GM06990 (cell line): ENCODE measurements at regions not wholly inside any gene's neighbourhood (a gene's known extent, or its start where the extent isn't known, plus 50 kb on each side); places are given as distances from the start of the nearest gene placed in this dataset.

Source experiments
- DNase-seq: peaks from one replicate; pipeline ENCODE4 v3.0.0-alpha.2; 2011; ENCODE audit not compliant: insufficient read length; ENCODE audit errors: extremely low read depth
- H3K27me3 ChIP-seq: replicated peaks from 2 replicates; pipeline ENCODE4 v1.6.0; 2011; ENCODE audit warnings: low read length; ENCODE audit not compliant: control insufficient read depth, insufficient read depth
- H3K36me3 ChIP-seq: 2 replicates; pipeline ENCODE4 v1.5.1; 2011; ENCODE audit warnings: low read length; ENCODE audit not compliant: control insufficient read depth, insufficient read depth
- H3K4me3 ChIP-seq: replicated peaks from 2 replicates; pipeline ENCODE4 v1.5.1; 2011; ENCODE audit warnings: low read depth, mild to moderate bottlenecking, control low read depth, low read length
- TF ChIP-seq, protein P1 (sequence below): IDR thresholded peaks from 2 replicates; pipeline ENCODE4 v1.5.1; 2011; ENCODE audit warnings: low read length, control low read depth, mild to moderate bottlenecking, inconsistent platforms; ENCODE audit not compliant: insufficient read depth, poor library complexity, severe bottlenecking

DNA sequence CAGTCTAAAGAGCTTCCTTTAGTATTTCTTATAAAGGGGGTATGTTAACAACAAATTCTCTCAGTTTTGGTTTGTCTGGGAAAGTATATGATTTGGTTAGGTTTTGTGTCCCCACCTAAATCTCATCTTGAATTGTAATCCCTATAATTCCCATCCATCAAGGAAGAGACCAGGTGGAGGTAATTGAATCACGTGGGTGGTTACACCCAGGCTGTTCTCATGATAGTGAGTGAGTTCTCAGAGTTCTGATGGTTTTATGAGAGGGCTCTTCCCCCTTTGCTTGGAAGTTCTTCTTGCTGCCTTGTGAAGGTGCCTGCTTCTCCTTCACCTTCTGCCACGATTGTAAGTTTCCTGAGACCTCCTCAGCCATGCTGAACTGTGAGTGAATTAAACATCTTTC is 109.1 kb downstream of the MACIR start:
- Histone ChIP-seq H3K4me3 (no peak overlapping the region), H3K36me3 (no peaks in the 10 kb centered on the region), H3K27me3 (no peaks in the 10 kb centered on the region)
- DNase-seq: no peak
- TF ChIP-seq, protein P1, sequence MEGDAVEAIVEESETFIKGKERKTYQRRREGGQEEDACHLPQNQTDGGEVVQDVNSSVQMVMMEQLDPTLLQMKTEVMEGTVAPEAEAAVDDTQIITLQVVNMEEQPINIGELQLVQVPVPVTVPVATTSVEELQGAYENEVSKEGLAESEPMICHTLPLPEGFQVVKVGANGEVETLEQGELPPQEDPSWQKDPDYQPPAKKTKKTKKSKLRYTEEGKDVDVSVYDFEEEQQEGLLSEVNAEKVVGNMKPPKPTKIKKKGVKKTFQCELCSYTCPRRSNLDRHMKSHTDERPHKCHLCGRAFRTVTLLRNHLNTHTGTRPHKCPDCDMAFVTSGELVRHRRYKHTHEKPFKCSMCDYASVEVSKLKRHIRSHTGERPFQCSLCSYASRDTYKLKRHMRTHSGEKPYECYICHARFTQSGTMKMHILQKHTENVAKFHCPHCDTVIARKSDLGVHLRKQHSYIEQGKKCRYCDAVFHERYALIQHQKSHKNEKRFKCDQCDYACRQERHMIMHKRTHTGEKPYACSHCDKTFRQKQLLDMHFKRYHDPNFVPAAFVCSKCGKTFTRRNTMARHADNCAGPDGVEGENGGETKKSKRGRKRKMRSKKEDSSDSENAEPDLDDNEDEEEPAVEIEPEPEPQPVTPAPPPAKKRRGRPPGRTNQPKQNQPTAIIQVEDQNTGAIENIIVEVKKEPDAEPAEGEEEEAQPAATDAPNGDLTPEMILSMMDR: no peak

DNA sequence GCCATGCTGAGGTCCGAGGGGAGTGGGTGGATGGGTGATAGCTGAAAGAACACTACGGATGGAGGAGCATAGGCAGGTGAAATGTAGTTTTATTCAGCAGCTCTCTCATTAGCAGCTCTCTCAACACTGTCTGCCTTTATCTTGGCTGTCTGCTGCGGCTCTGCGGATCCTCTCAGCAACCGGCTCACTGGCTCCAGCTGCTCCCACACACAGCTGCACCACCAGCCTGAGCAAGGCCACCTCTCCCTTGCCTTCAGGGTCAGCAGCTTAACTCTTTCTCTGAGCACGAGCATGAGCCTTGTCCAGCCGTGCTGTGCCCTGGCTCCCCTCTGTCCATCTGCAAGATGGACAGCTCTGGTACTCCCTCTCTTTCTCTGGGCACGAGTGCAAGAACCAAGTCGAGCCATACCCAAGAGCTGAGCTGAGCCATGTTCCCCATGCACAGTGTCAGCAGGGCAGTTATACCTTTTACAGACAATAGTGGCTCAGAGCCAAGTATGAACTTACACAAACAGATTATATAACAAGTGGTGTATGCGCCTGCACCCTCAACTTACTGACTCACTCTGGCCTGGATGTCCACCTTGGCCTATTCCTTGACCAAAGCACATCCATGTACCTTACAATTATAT is 108.5 kb downstream of the MACIR start:
- TF ChIP-seq, protein P1: no peak
- Histone ChIP-seq H3K36me3 (no peaks in the 10 kb centered on the region), H3K27me3 (no peaks in the 10 kb centered on the region), H3K4me3 (no peak overlapping the region)
- DNase-seq: no peak

DNA sequence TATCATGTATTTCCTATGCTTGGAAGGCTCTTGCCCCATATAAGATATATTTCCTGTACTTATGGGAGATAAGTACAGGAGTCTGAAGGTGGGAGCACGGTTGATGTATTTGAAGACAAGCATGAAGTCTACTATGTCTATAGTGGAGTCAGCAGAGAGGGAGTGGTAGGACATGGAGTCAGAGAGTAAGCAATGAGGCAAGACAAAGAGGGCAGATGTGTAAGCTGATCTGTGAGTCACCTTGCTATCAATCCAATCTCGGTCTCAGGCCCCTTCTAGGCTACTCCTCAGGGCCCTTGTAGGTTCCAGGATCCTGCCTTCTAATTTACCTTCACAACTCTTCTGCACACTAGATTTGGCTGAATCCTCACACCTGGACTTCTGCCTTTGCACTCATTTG is 105.5 kb downstream of the MACIR start:
- Histone ChIP-seq H3K27me3 (no peaks in the 10 kb centered on the region), H3K36me3 (no peaks in the 10 kb centered on the region), H3K4me3 (no peak overlapping the region)
- no peak for DNase-seq
- TF ChIP-seq, protein P1: no peak

DNA sequence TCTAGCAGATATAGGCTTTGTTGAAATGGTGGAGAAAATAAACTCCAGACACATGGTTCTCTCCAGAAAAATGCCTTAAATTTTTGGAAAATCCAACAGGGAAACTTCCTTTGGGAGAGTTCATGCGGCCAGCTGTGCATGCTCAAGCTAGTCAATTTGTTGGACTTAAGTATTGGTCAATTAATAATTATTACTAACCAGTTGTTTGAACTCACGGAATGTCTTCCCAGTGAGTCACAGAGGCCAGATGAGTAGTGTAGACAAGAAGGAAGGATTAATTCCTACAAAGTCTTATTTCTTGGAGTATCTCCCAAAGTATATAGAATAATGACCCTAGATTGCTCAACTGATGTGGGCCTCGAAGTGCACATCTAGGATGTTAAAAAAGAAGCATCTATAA is 103.6 kb downstream of the MACIR start:
- Histone ChIP-seq H3K27me3 (no peaks in the 10 kb centered on the region), H3K4me3 (no peak overlapping the region), H3K36me3 (no peaks in the 10 kb centered on the region)
- DNase-seq: no peak
- TF ChIP-seq, protein P1: no peak

DNA sequence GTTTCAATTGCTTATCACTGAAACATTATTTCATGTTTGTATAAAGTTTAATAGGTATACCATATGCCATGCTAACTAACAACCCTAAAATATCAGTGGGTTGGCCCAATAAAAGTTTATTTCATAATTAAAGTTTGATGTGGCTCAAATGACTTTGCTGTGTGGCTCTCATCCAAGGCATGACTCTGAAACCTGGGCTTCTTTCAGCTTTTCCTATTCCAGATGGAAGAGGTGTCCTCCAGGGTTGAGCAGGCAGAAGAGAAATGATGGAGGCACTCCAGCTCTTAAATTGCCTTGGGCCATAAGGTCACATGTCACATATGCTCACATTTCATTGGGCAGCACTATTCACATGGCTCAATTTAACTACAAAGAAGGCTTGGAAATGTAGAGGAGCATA is 101.9 kb downstream of the MACIR start:
- TF ChIP-seq, protein P1: no peak
- H3K4me3 ChIP-seq: no peak overlapping the region
- H3K27me3 ChIP-seq: no peaks in the 10 kb centered on the region
- H3K36me3 ChIP-seq: no peaks in the 10 kb centered on the region
- DNase-seq: no peak
